Right cardiac atrium (tissue), 5 donors: ENCODE measurements at regions not wholly inside any gene's neighbourhood (a gene's known extent, or its start where the extent isn't known, plus 50 kb on each side); places are given as distances from the start of the nearest gene placed in this dataset.
"Not testable (repeated sequence)": the region's sequence is repeated elsewhere in the genome, so short reads cannot be mapped to it uniquely, and the experiment has no call there.

Experiments
- ATAC-seq, 2 donors: fragments of 200-7000 bp; cut with Tn5 transposase; one replicate each; pipeline versions ENCODE4 v1.8.0 to v1.9.1; 2020; ENCODE audit warnings: moderate library complexity in 2 of 2, mild to moderate bottlenecking in 1 of 2
- DNase-seq, 3 donors: peaks; one replicate each; pipeline ENCODE4 v3.0.0-alpha.2; 2020
- H3K27ac ChIP-seq: one replicate; pipeline ENCODE4 v1.5.1; 2013; ENCODE audit warnings: mild to moderate bottlenecking, low read length, control low read depth, moderate library complexity
- H3K27me3 ChIP-seq: one replicate; pipeline ENCODE4 v1.6.1; 2013; ENCODE audit not compliant: control insufficient read depth, insufficient read depth
- H3K4me1 ChIP-seq: one replicate; pipeline ENCODE4 v1.6.1; 2013; ENCODE audit warnings: low read length; ENCODE audit not compliant: control insufficient read depth, insufficient read depth
- H3K4me3 ChIP-seq: one replicate; pipeline ENCODE4 v1.5.1; 2013; ENCODE audit warnings: low read length, control low read depth
- H3K9me3 ChIP-seq: one replicate; pipeline ENCODE4 v1.6.1; 2013; ENCODE audit warnings: low read length; ENCODE audit not compliant: control insufficient read depth
- WGBS: extraction: QIAGEN DNeasy Blood & Tissue Kit; methylation state at CpG from one replicate; pipeline ENCODE4 v1.1.7; 2013; 5-methylcytosine and 5-hydroxymethylcytosine counted together
- intact Hi-C, 4 donors: fragments of 100-400 bp; cut with DNase I; formaldehyde crosslinking; loops; one replicate each; pipeline versions ENCODE4 v1.11.0 to v1.14.0; 2022 to 2023
- donor health status: healthy with polysubstance abuse.
- donor health status: DM: no; HTN: yes; CAD: no.
- donor health status: DM: no; HTN: no; CAD: no.
- donor health status: DM: no; HTN: yes; CAD: no; lungs with severe emphysema.
- donor health status: DM: yes; HTN: yes; CAD: no.

DNA sequence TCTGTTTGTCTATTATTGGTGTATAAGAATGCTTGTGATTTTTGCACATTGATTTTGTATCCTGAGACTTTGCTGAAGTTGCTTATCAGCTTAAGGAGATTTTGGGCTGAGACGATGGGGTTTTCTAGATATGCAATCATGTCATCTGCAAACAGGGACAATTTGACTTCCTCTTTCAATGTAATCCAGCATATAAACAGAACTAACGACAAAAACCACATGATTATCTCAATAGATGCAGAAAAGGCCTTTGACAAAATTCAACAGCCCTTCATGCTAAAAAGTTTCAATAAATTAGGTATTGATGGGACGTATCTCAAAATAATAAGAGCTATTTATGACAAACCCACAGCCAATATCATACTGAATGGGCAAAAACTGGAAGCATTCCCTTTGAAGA is 399.0 kb upstream of the MAN1A1 start:
- H3K4me3 ChIP-seq, H3K4me1 ChIP-seq, H3K9me3 ChIP-seq, intact Hi-C loops, ATAC-seq, H3K27me3 ChIP-seq, DNase-seq, H3K27ac ChIP-seq: not testable (repeated sequence)
- 66% methylated on average over 3 of the region's 3 CpGs for WGBS

GRCh38 chr6:119742188-119742803 is 392.7 kb upstream of the MAN1A1 start:
- DNase-seq: peak; percentile 61 to 84 (median 77)
- intact Hi-C loops: no loop called here
- WGBS: 10% methylated on average over 6 of the region's 6 CpGs

GRCh38 chr6:119739769-119740168 is 390.2 kb upstream of the MAN1A1 start:
- DNase-seq: no peak
- WGBS: 52% methylated on average over 4 of the region's 4 CpGs

More at GRCh38 chr6:119742188-119742803, 392.7 kb upstream of the MAN1A1 start:
- Histone ChIP-seq H3K27ac (no peak overlapping the region), H3K4me3 (no peak overlapping the region), H3K9me3 (no peaks in the 10 kb centered on the region), H3K4me1 (no peaks in the 10 kb centered on the region), H3K27me3 (no peaks in the 10 kb centered on the region)
- ATAC-seq: peak; percentile 28 to 41

GRCh38 chr6:119738425-119738824 is 388.9 kb upstream of the MAN1A1 start:
- intact Hi-C loops: no loop called here
- 78% methylated on average over 1 of the region's 1 CpG for WGBS
- Histone ChIP-seq H3K9me3 (no peaks in the 10 kb centered on the region), H3K27ac (no peak overlapping the region), H3K4me3 (no peak overlapping the region), H3K4me1 (no peaks in the 10 kb centered on the region), H3K27me3 (no peaks in the 10 kb centered on the region)
- DNase-seq (no peak), ATAC-seq (no peak)

More at GRCh38 chr6:119739769-119740168, 390.2 kb upstream of the MAN1A1 start:
- no peaks in the 10 kb centered on the region for H3K4me1 ChIP-seq
- ATAC-seq: no peak
- H3K4me3 ChIP-seq: no peak overlapping the region
- intact Hi-C loops: no loop called here
- H3K27ac ChIP-seq: no peak overlapping the region
- no peaks in the 10 kb centered on the region for H3K27me3 ChIP-seq
- H3K9me3 ChIP-seq: no peaks in the 10 kb centered on the region

GRCh38 chr6:119736296-119737021 is 386.9 kb upstream of the MAN1A1 start:
- ATAC-seq (no peak), DNase-seq (no peak)
- H3K27me3 ChIP-seq: no peaks in the 10 kb centered on the region
- WGBS: 54% methylated on average over 4 of the region's 4 CpGs
- intact Hi-C loops: no loop called here
- H3K4me3 ChIP-seq: no peak overlapping the region
- no peaks in the 10 kb centered on the region for H3K9me3 ChIP-seq
- no peaks in the 10 kb centered on the region for H3K4me1 ChIP-seq
- H3K27ac ChIP-seq: no peak overlapping the region

- H3K27me3 ChIP-seq: no peaks in the 10 kb centered on the region
- H3K9me3 ChIP-seq: no peaks in the 10 kb centered on the region
- 61% methylated on average over 4 of the region's 4 CpGs for WGBS
- H3K4me1 ChIP-seq: no peaks in the 10 kb centered on the region
- no peak overlapping the region for H3K27ac ChIP-seq
- intact Hi-C loops: no loop called here
- no peak for DNase-seq
- ATAC-seq: no peak
- no peak overlapping the region for H3K4me3 ChIP-seq
Measured at GRCh38 chr6:119735530-119735929, 386.0 kb upstream of the MAN1A1 start.

DNA sequence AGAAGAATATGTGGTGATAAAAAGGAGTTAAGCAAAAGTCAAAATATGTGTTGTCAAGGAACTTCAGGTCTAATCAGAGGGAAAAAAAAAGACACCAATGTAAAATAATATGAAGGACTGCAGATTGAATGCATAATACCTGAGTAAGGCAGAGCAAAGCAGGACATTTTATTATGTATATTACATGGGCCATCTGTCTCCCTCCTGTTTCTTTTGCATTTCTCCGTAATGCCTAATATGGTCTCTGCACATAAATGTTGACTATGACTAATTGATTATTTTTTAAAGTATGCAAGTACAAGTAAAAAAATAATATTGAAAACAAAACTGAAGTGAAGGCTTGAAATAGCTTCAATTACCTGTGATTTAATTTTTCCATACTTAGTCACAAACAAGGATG is 384.7 kb upstream of the MAN1A1 start:
- no peaks in the 10 kb centered on the region for H3K9me3 ChIP-seq
- DNase-seq: no peak
- no peak overlapping the region for H3K27ac ChIP-seq
- WGBS: 96% methylated on average over 1 of the region's 1 CpG
- H3K4me1 ChIP-seq: no peaks in the 10 kb centered on the region
- H3K4me3 ChIP-seq: no peak overlapping the region
- H3K27me3 ChIP-seq: no peaks in the 10 kb centered on the region
- no peak for ATAC-seq
- intact Hi-C loops: no loop called here

DNA sequence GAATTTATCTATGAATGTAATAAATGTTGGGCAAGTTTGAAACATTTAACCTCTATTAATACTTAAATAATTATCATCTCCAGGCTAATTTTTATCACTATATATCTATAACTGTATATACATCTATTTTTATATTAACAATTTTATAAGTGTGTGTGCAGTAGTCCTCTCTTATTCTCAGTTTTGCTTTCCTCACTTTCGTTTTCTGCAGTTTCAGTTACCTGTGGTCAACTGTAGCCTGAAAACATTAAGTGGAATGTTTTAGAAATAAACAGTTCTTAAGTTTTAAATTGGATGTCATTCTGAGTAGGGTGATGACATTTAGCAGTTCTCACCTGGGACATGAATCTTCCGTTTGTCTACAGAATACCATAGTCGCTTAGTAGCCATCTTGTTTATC is 379.4 kb upstream of the MAN1A1 start:
- DNase-seq (no peak), ATAC-seq (no peak)
- Histone ChIP-seq H3K4me3 (no peak overlapping the region), H3K4me1 (no peaks in the 10 kb centered on the region), H3K27me3 (no peaks in the 10 kb centered on the region), H3K9me3 (no peaks in the 10 kb centered on the region), H3K27ac (no peak overlapping the region)
- WGBS: 68% methylated on average over 3 of the region's 3 CpGs
- intact Hi-C loops: no loop called here

DNA sequence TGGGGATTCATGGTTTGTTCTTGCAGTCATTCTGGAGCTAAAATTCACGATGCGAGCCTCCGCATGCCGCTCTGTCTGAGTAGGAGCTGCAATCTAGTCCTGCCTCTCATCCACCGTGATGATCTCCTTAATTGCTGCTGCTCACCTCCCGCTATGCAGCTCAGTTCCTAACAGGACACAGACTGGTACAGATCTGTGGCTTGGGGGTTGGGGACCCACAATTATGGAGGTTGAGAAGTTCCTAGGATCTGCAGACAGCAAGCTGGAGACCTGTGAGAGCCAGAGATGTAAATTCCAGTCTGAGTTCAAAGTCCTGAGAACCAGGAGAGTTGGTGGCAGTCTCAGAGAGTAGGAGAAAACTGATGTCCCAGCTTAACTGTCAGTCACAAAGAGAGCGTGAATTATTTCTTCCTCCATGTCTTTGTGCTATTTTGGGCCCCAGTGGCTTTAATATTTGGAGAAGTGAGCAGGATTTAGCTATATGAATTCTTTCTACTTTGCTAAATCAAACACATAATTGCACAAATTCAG is 378.7 kb upstream of the MAN1A1 start:
- intact Hi-C loops: no loop called here
- H3K27me3 ChIP-seq: no peaks in the 10 kb centered on the region

DNA sequence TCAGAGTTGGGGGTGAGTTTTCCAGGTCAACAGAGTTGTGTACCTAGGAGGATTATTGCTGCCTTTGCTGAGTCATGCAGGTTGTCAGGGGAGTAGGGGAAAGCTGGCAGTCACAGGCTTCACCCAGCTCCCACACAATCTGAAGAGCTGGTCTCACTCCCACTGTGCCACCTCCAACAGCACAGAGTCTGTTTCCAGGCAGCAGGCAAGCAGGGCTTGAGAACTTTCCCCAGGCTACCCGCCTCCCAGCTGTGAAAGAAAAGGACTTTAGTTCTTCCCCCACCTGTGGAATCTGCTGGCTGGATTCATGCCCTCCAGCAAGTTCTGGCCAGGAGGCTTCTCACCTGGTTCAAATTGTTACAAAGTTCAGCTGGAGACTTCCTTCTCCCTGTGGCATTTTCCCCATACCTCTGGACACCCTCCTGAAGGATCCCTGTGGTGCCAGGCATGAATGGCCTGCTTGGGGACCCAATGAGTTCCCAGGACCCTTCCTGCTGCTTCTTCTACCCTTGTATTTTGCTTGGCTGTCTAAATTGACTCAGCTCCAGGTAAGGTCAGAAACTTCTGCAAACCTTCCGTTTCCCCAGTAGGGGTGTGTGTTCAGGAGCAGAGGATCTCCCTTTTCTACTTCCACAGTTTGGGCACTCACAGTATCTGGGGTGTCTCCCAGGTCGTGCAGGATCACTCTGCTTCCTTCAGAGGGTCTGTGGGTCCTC is 378.1 kb upstream of the MAN1A1 start:
- ATAC-seq (no peak), DNase-seq (no peak)
- H3K4me3 ChIP-seq: no peak overlapping the region
- intact Hi-C loops: no loop called here
- 79% methylated on average over 3 of the region's 3 CpGs for WGBS
- no peaks in the 10 kb centered on the region for H3K27me3 ChIP-seq
- H3K4me1 ChIP-seq: no peaks in the 10 kb centered on the region
- no peak overlapping the region for H3K27ac ChIP-seq
- no peaks in the 10 kb centered on the region for H3K9me3 ChIP-seq

More for the DNA sequence above, 378.7 kb upstream of the MAN1A1 start:
- DNase-seq (no peak), ATAC-seq (no peak)
- Histone ChIP-seq H3K4me1 (no peaks in the 10 kb centered on the region), H3K4me3 (no peak overlapping the region), H3K27ac (no peak overlapping the region), H3K9me3 (no peaks in the 10 kb centered on the region)
- WGBS: 89% methylated on average over 7 of the region's 7 CpGs

GRCh38 chr6:119726912-119727311 is 377.4 kb upstream of the MAN1A1 start:
- H3K9me3 ChIP-seq, ATAC-seq, DNase-seq, intact Hi-C loops, H3K27ac ChIP-seq, H3K4me1 ChIP-seq, H3K27me3 ChIP-seq, H3K4me3 ChIP-seq: not testable (repeated sequence)
